ENCODE measurements at regions not wholly inside any gene's neighbourhood (a gene's known extent, or its start where the extent isn't known, plus 50 kb on each side); places are given as distances from the start of the nearest gene placed in this dataset.

- TF ChIP-seq CTCF (IDR thresholded peaks at IDR 0.05; ENCODE audit: low read length, missing control alignments): no peak
- DNase-seq (ENCODE audit: low read depth): no peak
- H3K4me3 ChIP-seq (replicated peaks; ENCODE audit: low read depth, low read length): no peak overlapping the region
Measured at GRCh38 chr9:121558473-121558872, 58.8 kb upstream of the GGTA1 start.

- H3K4me3 ChIP-seq (replicated peaks; ENCODE audit: low read depth, low read length): no peak overlapping the region
- TF ChIP-seq CTCF (IDR thresholded peaks at IDR 0.05; ENCODE audit: low read length, missing control alignments): no peak
- DNase-seq (ENCODE audit: low read depth): peak; percentile 53
Measured at GRCh38 chr9:121559183-121559582, 59.5 kb upstream of the GGTA1 start.

GRCh38 chr9:121560921-121561320 is 61.3 kb upstream of the GGTA1 start:
- TF ChIP-seq CTCF (IDR thresholded peaks at IDR 0.05; ENCODE audit: low read length, missing control alignments): no peak
- DNase-seq (ENCODE audit: low read depth): no peak
- no peak overlapping the region for H3K4me3 ChIP-seq (replicated peaks; ENCODE audit: low read depth, low read length)

GRCh38 chr9:121561385-121562222 is 62.0 kb upstream of the GGTA1 start:
- no peak overlapping the region for H3K4me3 ChIP-seq (replicated peaks; ENCODE audit: low read depth, low read length)
- TF ChIP-seq CTCF (IDR thresholded peaks at IDR 0.05; ENCODE audit: low read length, missing control alignments): no peak
- DNase-seq (ENCODE audit: low read depth): no peak

- TF ChIP-seq CTCF (IDR thresholded peaks at IDR 0.05; ENCODE audit: low read length, missing control alignments): no peak
- H3K4me3 ChIP-seq (replicated peaks; ENCODE audit: low read depth, low read length): no peak overlapping the region
- no peak for DNase-seq (ENCODE audit: low read depth)
Measured at GRCh38 chr9:121562301-121562700, 62.7 kb upstream of the GGTA1 start.

GRCh38 chr9:121563425-121563824 is 63.8 kb upstream of the GGTA1 start:
- DNase-seq (ENCODE audit: low read depth): no peak
- no peak for TF ChIP-seq CTCF (IDR thresholded peaks at IDR 0.05; ENCODE audit: low read length, missing control alignments)
- no peak overlapping the region for H3K4me3 ChIP-seq (replicated peaks; ENCODE audit: low read depth, low read length)
